ENCODE measurements at regions not wholly inside any gene's neighbourhood (a gene's known extent, or its start where the extent isn't known, plus 50 kb on each side); places are given as distances from the start of the nearest gene placed in this dataset.

- no peak overlapping the region for H3K4me3 ChIP-seq (ENCODE audit: low read depth, low read length)
- ChIA-PET POLR2A (no interaction called here), CTCF (interaction anchor here (1.6 kb wide), 1 partner anchor 115 kb away, joined by 3 read pairs; no protein-coding TSS in a partner anchor)
- DNase-seq (ENCODE audit: low read depth, low spot score) = no peak
- no peak for TF ChIP-seq CTCF (IDR thresholded peaks at IDR 0.05; ENCODE audit: insufficient read depth, low read length, missing control alignments)
Measured at GRCh38 chr12:47570151-47570550, 135.7 kb downstream of the RPAP3 start.

- no peak overlapping the region for H3K4me3 ChIP-seq (ENCODE audit: low read depth, low read length)
- CTCF ChIA-PET = interaction anchor here (1.1 kb wide), 1 partner anchor 13 kb away, joined by 3 read pairs; no protein-coding TSS in a partner anchor
- TF ChIP-seq CTCF (IDR thresholded peaks at IDR 0.05; ENCODE audit: insufficient read depth, low read length, missing control alignments) = no peak
- DNase-seq (ENCODE audit: low read depth, low spot score) = no peak
- POLR2A ChIA-PET = no interaction called here
Measured at GRCh38 chr12:47562201-47562600, 143.6 kb downstream of the RPAP3 start.

- ChIA-PET CTCF (no interaction called here), POLR2A (no interaction called here)
- DNase-seq (ENCODE audit: low read depth, low spot score) = no peak
- no peak for TF ChIP-seq CTCF (IDR thresholded peaks at IDR 0.05; ENCODE audit: insufficient read depth, low read length, missing control alignments)
- H3K4me3 ChIP-seq (ENCODE audit: low read depth, low read length) = no peak overlapping the region
Measured at GRCh38 chr12:47561746-47562145, 144.1 kb downstream of the RPAP3 start.

- POLR2A ChIA-PET = no interaction called here
- no peak for TF ChIP-seq CTCF (IDR thresholded peaks at IDR 0.05; ENCODE audit: insufficient read depth, low read length, missing control alignments)
- CTCF ChIA-PET = interaction anchor here (1.0 kb wide), 1 partner anchor 15 kb away, joined by 3 read pairs; no protein-coding TSS in a partner anchor
- DNase-seq (ENCODE audit: low read depth, low spot score) = no peak
- no peak overlapping the region for H3K4me3 ChIP-seq (ENCODE audit: low read depth, low read length)
Measured at GRCh38 chr12:47560415-47560814, 145.4 kb downstream of the RPAP3 start.

- CTCF ChIA-PET = interaction anchor here (1.0 kb wide), 1 partner anchor 12 kb away, joined by 3 read pairs; no protein-coding TSS in a partner anchor
- POLR2A ChIA-PET = no interaction called here
- DNase-seq (ENCODE audit: low read depth, low spot score) = no peak
- H3K4me3 ChIP-seq (ENCODE audit: low read depth, low read length) = no peak overlapping the region
- no peak for TF ChIP-seq CTCF (IDR thresholded peaks at IDR 0.05; ENCODE audit: insufficient read depth, low read length, missing control alignments)
Measured at GRCh38 chr12:47558625-47559345, 147.0 kb downstream of the RPAP3 start.

- no peak overlapping the region for H3K4me3 ChIP-seq (ENCODE audit: low read depth, low read length)
- CTCF ChIA-PET = interaction anchor here (3.4 kb wide), 1 partner anchor 11 kb away, joined by 15 read pairs; no protein-coding TSS in a partner anchor
- no peak for DNase-seq (ENCODE audit: low read depth, low spot score)
- no peak for TF ChIP-seq CTCF (IDR thresholded peaks at IDR 0.05; ENCODE audit: insufficient read depth, low read length, missing control alignments)
- POLR2A ChIA-PET = no interaction called here
Measured at GRCh38 chr12:47557386-47557785, 148.4 kb downstream of the RPAP3 start.
